ENCODE measurements at regions not wholly inside any gene's neighbourhood (a gene's known extent, or its start where the extent isn't known, plus 50 kb on each side); places are given as distances from the start of the nearest gene placed in this dataset.

DNA sequence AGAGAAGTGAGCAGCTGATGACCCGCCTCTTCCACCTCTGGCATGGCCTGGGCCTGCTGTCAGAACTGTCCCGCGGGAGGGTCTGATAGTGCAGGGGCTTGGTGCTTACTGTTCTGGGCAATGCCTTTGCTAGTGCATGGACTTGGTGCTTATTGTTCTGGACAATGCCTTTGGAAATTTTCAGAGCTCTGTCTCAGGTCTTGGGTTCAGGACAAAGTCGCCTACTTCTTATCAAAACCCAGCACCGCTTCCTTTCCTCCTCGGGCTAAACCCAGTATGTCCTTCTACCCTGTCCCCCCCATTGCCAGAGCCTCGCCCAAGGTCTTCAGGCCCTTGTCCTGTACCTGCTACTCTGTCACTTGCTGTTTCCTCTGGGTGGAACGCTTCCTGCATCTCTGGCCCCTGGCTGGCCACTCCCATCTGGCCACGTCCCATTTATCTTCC, 149.6 kb downstream of the ACKR3 start:
- DNase-seq: no peak

DNA sequence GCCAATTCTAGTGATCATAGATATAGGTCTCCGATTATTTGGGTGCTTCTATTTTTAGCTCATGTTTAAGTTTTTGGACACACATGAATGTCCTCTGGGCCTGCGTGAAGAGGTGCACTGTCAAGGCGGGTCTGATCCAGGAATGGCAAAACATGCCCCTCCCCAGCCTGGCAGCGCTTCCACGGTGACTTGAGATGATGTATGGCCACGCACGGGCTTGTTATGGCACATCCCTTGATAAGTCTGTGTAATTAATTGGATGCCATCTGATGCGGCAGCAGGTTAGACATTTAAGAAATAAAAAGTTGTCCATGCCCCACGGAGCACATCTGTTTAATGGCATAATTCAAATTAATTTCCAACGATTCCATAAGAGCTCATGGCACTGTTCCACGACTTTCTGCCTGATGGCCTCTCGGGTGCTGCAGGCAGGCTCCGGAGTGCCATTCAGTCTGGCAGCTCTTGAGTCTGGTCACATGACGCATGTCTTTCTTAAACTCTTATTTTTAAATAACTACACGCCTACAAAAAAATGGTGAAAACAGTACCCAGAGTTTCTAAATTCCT, 151.4 kb downstream of the ACKR3 start:
- DNase-seq: no peak

- DNase-seq: no peak
Measured at GRCh38 chr2:236724200-236724599, 154.6 kb downstream of the ACKR3 start.

GRCh38 chr2:236726701-236727450, 157.3 kb downstream of the ACKR3 start:
- no peak for DNase-seq

DNA sequence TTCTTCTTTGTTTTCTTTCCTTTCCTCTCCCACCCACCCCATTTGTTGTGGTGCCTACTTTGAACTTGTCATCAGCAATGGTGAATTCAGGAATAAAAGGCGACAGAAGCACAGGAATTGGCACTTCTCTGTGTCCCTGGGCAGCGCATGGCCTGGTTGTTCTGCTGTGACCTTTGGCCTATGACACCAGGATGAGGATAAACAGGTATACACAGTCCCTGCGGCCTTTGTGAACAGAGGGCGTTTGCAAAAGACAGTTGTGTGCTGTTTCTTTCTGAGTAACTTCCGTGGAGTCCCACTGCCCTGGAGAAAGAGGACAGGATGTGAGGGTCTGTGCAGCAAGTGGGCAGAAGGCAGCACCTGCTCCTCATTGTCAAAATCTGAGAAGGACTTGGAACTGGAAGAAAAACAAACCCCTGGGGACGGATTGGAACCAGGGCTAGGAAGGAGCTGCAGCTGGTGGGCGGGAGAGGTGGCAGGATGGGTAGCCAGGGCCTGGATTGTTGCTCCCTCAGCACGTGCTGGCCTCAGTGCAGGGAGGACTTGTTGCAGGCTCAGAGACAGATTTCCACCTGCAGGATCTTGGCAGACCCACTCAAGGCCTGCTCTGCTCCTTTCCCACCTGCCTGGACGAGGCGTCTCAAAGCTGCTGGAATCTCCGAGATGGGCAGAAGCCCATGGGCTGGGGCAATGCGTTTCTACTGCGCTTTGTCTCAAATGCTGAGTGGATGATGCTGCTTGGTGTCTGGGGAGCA, 159.5 kb downstream of the ACKR3 start:
- no peak for DNase-seq

DNA sequence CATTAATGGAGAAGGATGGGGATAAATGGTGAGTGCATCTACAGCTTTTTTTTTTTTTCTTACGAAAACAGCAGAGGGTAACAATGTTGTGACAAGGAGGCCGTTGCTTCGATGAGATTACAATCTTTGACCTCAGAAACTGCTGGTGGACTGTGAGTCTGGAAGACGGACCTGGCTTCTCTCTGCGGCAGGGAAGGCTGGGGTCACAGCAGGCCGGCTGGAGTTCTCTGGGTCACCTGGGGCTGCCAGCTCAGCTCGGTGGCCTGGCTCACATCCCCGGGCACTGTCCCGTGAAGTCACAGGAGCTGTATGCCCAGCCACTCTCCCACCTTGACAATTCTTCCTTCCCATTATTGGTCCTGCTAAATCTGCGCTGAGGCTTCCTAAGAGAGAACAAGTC, 160.8 kb downstream of the ACKR3 start:
- DNase-seq: no peak

- DNase-seq: peak; percentile 29 to 30
Measured at GRCh38 chr2:236731767-236732580, 162.3 kb downstream of the ACKR3 start.

DNA sequence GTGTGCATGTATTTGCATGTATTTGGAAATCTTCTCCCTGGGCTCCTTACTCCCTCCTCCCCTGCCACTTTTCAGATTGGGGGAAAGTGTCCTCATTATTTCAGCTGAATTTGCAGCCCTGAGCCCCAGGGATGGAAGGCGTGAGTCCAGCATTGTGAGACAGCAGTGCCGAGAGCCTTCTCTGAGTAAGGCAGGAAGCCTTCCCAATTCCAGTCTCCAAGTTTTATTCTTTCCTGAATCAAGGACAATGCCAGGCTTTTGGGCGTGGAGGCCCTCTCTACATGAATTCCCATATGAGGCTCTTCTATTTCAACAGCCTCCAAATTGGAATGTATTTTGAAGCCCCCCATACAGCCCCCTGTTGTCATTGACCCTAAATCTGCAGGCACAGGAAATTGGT, 163.5 kb downstream of the ACKR3 start:
- DNase-seq: no peak

- DNase-seq: no peak
Measured at GRCh38 chr2:236735825-236736238, 166.2 kb downstream of the ACKR3 start.

DNA sequence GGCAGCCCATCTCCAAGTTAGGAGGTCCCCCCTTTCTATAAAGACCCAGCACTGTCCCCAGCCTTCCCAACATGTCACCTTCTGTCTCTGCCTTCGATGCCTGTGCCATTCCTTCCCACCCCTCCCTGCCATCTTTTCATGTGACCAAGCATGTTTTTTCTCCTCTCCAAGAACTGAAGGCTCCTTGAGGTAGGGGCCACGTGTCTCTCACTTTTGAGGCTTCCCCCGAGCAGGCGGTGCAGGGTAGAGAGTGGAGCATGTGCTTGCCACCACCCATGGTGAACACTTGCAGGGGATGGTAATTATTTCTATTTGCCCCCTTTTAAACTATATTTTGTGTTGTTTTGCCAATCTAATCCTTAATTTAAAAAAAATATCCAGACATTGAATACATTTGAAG, 168.4 kb downstream of the ACKR3 start:
- no peak for DNase-seq

DNA sequence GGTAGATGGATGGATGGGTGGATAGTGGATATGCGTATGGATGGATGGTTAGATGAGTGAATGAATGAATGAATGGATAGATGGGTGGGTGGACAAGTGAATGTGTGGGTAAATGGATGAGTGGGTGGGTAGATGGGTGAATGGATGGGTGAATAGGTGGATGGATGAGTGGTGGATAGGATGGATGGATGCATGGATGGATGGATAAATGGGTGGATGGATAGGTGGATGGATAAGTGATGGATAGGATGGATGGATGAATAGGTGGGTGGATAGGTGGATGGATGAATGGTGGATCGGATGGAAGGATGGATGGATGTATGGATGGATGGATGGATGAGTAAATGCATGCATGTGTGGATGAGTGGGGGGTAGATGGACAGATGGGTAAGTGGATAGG, 169.3 kb downstream of the ACKR3 start:
- no peak for DNase-seq

- DNase-seq: no peak
Measured at GRCh38 chr2:236739663-236740062, 170.0 kb downstream of the ACKR3 start.

DNA sequence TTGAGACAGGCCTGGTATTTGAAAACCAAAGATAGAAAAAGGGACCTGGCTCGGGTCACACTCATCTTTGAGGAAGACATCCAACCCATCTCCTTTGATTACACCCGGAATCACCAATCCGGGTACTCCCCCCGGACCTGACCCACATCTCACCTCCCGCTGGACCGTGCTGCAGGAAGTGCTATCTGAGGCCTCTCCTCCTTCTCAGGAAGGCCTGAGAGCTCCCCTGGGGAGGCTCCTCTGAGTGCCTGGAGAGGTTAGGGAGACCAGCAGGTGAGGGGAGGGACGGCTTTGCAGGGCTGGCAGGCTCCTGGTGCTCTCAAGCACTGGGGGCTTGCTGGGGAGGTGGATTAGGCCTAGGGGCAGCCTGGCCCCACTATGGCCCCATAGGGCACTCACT, 170.9 kb downstream of the ACKR3 start:
- no peak for DNase-seq

DNA sequence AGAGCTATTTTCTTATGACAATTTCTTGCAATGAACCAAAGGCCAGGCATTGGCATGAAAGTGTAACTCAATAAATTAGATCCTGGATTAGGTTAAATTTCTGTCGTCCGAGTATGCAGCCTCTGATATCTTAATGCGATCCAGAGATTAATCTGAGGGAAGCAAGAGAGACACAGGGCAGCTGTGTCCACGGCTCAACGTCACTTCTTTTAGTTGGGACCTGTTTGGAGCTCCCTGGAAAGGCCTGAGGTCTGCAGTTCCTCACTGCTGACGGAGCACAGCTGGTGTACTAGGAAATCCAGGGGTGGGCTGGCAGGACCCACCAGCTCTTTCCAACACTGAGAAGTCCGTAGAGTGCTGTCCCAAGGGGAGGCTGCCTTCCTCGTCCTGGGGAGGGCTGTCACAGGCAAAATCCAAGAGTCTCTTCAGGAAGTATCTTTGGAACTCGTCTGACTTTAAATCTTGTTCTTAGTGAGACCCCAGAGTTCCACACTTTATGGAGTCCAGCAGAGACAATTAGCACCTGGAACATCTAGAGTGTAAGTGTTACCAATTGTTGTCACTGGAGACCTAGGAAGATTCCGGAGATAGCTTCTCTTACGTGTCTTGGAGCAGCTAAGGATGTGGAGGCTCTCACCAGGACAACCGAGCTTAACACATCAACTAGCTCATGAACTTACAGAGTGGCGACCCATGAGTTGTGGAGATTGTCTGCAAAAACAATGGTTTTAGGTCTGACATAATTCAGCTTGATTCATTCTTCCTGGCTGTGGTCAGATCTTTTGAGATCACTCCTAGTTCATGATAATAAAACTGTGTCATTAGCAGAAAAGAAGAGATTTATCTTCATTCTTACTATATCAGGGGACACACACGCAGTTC, 173.7 kb downstream of the ACKR3 start:
- DNase-seq: no peak

GRCh38 chr2:236743921-236744280, 174.3 kb downstream of the ACKR3 start:
- no peak for DNase-seq

- DNase-seq: no peak
Measured at GRCh38 chr2:236744281-236744705, 174.7 kb downstream of the ACKR3 start.

- no peak for DNase-seq
Measured at GRCh38 chr2:236744716-236745115, 175.1 kb downstream of the ACKR3 start.

DNA sequence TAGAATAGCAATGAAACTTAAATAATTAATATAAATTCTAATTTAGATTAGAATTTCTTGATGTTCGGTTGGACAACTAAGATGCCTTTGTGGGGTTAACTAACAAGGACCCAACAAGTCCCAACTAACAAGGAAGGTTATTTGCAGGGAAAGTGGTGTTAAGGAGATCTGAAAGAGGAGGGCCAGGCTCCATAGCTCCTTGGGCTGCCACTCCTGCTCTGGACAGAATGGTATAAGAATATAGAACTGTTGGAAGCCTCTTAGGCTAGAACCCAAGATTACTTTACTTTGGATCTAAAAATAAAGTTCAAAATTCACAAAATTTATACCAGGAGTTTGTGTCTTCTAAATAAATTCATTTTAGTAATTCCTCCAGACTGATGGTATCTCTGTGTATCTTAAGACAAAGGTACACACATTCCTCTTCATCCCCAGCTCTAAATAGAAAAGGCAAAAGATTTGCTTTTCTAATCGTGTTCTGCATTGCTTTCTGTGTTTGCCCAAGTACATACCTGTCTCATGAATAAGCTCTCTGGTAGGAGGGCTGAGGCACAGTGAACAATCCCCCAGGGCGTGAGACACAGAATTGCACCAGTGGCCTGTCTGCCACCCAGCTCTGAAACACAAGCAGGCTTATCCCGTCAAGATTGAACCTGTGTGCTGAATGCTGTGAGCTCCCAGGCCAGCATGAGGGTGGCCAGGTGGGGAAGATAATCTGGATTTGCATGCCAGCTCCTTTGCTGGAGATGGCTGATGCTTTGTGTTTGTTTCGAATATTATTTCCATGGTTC, 176.0 kb downstream of the ACKR3 start:
- no peak for DNase-seq

DNA sequence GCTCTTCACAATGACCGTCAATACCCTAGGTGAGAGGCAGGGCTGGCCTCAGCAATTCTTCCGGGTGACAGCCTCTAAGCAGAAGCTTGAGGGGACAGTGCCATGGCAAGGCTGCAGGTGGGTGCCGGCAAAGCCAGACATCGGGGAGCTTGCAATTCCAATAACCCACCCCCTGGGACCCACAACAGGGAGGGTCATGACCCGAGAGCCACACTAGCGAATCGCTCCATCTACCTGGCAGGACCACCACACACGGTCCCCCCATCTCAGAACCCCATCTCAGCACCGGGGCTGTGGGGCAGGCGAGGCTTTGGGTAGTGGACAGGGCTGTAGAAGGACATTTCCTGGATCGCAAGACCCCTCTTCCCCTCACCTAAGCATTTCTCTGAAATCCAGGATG, 177.2 kb downstream of the ACKR3 start:
- DNase-seq: no peak

DNA sequence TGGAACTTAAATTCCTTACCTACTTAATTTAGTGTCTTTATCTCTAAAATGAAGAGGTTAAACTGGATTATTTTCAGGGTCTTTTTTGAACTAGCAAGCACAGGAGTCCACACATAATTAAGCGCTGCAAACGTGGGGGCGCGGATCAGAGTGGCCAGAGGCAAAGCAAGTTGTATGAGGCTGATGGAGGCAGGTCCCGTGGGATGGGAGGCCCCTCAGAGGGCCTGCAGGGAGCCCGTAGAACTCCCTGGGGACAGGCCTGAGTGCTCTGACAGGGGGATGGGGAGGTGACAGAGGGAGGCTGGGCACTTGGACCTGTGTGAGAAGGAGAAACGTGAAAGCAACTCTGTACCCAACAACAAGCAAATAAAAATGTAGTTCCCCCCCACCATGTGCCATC, 177.8 kb downstream of the ACKR3 start:
- DNase-seq: no peak

DNA sequence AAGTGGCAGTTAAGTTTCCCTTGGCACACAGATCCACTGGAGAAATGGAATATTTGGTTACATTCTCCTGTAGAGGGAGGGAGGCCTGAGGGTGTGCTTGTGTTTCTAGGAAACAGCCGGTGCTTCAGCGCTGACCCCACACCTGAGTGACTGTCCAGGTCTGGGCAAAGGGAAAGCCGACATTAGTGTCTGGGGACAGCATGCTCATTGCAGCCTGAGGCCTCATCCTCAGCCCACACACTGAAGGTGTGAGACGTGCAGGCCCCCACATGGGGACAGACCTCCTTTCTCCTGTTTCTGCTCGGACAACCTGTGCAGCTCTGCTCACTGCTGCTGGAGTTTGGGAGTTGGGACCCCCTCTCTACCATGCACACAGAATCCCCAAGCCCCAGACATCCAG, 178.3 kb downstream of the ACKR3 start:
- no peak for DNase-seq
